HG02840 (cell line): ENCODE measurements at regions not wholly inside any gene's neighbourhood (a gene's known extent, or its start where the extent isn't known, plus 50 kb on each side); places are given as distances from the start of the nearest gene placed in this dataset.

Experiments used
- ATAC-seq: cut with Tn5 transposase; IDR thresholded peaks from one replicate; pipeline ENCODE4 v1.9.1; 2021; ENCODE audit warnings: mild to moderate bottlenecking, moderate library complexity, moderate number of reproducible peaks; ENCODE audit not compliant: unreplicated experiment, low FRiP score

GRCh38 chr14:71474301-71475265 is 457.6 kb upstream of the RGS6 start:
- ATAC-seq, result no peak

GRCh38 chr14:71475916-71476315 is 456.3 kb upstream of the RGS6 start:
- ATAC-seq, result no peak

DNA sequence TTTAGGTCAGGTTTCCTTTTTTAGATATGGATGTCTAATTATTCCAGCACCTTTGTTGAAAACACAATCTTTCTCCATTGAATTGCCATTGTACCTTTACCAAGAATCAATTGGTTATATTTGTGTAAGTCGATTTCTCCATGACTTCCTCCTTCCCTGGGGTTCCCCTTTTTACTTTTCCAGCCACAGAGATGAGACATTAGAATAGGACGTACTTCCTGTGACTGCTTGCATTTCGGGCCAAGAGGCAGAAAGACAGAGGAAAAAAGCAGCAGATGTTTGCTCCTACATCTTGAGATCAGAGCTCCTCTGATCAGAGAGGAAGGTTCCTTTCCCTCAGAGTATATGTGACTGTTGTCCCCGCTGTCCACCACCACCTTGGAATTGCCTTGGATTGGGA is 453.7 kb upstream of the RGS6 start:
- ATAC-seq, result no peak

DNA sequence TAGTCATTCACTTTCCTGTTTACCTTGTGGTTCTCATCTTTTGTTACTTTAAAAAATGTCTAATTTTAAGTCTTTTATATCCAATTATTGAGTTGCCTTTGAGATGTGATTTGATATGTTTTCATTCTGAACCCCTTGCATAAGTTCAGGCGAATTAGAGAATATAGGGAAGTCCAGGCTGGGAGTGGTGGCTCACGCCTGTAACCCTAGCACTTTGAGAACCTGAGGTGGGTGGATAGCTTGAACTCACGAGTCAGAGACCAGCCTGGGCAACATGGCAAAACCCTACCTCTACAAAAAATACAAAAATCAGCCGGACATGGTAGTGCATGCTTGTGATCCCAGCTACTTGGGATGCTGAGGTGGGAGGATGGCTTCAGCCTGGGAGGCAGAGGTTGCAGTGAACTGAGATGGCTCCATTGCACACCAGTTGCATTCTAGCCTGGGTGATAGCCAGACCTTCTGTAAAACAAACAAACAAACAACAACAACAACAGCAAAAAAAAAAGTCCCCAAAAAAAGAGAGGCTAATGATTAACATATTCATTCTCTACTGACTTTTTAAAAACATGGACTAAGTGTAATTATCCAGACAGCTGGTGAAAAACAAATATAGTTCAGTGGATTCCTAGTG is 451.1 kb upstream of the RGS6 start:
- no peak for ATAC-seq

DNA sequence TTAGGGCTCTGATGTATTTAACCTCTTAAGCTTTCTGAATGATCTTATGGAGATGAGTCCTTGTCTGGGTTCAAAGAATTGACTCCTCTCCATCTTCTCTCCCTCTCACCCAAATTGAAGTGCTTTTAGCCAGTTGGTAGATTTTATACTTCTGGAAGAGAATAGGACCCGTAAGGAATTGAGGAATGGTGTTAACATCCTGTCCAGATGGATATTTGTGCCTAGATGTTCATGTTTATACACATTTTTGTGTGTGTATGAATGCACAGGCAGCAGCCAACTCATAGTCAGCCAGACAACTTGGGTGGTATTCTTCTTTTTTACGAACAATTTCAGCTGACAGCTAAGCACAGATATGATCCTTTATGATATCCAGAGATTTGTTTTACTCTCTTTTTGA is 449.6 kb upstream of the RGS6 start:
- no peak for ATAC-seq

- no peak for ATAC-seq
Observed at GRCh38 chr14:71483154-71483553, 449.1 kb upstream of the RGS6 start.

GRCh38 chr14:71485833-71486232 is 446.4 kb upstream of the RGS6 start:
- ATAC-seq, result no peak

GRCh38 chr14:71486279-71486678 is 445.9 kb upstream of the RGS6 start:
- ATAC-seq, result no peak

DNA sequence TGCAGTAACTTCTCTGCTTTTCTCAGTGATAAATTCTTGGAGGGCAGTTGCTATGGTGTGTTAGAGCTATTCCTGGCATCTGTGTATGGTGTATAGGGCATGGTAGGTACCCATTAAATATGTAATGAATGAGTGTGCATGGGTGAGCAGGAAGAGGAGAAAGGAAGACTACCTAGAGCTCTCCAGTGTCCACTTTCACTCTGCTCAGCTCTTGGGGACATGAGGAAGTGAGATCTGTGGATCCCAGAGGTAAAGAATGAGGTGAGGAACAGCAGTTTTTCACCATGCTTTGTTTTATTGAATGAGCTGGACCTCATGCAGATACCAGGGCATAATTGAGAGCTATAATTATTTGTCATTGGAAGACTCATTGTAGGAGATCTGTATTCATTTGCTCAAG is 444.8 kb upstream of the RGS6 start:
- ATAC-seq, result no peak

- no peak for ATAC-seq
Observed at GRCh38 chr14:71487941-71488340, 444.3 kb upstream of the RGS6 start.

DNA sequence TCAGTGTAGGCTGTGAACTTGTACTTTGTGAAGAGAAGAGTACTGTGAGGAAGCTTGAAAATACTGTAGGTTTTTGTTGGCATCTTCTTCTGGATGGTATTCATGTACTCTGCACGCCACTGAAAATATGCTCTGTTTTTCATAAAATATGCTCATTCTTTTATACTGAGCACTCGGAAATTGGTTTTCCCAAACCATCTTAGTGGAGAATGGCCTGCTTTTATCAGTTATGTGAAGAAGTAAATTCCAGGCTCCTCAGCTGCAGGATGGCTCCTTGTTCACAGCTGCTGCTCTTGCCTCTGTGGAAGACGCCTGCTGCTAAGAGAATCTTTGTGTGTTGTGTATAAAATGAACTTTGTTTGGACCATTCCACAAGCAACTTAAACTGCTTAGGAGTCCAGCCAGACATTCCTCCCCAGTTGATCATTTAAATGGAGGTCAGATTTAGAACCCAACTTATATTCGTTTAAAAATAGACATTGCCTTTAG is 443.5 kb upstream of the RGS6 start:
- ATAC-seq, result no peak

- ATAC-seq, result no peak
Observed at GRCh38 chr14:71489742-71490141, 442.5 kb upstream of the RGS6 start.

DNA sequence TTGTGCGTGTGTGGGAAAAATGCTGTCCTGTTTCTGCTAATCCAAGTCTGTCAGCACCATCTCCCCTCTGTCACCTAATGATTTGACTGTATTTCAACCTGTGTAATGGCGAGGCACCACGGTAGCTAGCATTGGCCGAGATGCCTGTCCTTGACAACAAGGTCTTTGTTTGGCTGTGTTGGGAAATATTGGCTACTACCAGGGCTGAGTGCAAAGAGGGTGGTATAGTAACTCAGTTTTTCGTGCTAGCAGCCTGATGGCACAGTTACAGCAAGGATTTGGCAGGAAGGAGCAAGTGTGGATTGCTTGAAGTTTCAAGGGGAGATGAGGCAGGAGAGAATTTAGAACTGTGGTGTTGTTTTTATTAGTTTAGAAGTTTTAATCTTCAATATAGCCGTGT is 440.3 kb upstream of the RGS6 start:
- ATAC-seq, result no peak

GRCh38 chr14:71492346-71492745 is 439.9 kb upstream of the RGS6 start:
- ATAC-seq, result no peak

- peak; percentile 83 for ATAC-seq
Observed at GRCh38 chr14:71497645-71498086, 434.6 kb upstream of the RGS6 start.

DNA sequence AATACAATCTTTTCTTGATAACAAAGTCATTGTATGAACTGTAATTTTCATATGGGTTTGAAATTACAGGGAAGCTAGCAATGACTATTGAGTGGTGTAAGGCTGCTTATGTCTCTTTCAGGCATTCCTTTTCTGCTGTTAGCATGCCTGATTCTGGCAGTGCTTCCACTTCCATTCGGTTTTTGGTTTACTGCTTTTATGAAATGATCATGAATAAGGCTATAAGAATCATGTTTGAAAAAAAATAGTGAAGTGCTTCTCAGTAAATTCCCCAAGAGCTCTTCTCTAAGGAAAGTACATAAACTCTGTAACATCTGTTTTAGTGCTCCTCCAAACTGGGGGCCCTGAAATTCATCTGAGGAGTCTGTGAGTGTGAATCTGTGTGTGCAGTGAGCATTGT is 434.0 kb upstream of the RGS6 start:
- peak; percentile 22 for ATAC-seq

DNA sequence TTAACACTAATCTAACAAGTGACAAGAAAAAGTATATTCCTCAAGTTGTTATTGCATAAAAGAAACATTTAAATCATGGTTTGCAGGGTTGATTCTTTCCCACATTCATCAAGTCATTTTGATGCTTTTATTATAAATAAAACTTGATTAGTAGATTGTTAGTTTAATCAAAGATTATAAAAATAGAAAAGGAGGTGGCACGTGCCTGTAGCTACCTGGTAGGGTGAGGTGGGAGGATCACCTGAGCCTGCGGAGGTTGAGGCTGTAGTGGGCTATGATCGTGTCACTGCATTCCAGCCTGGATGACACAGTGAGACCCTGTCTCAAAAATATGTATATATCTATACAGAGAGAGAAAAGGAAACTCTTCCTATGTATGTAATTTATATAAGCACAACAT is 433.2 kb upstream of the RGS6 start:
- no peak for ATAC-seq

- no peak for ATAC-seq
Observed at GRCh38 chr14:71507681-71508080, 424.5 kb upstream of the RGS6 start.

DNA sequence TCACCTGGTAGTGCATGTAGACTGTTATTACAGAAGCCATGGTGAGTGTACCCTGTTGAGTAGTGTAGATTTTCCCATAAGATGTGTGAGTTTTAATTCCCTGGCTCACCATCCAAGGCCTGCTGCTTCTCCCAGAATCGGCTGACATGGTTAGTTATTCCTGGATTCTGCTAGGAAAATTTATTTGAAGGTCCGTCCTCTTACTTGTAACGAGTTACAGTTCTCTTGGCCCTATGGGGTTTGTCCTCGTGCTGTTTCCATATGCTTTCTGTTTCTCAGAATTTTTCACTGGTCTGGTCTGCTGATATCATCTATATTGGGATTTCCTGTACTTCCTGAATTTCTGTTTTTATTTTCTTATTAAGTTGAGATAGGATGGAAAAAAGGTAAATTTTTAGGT is 423.3 kb upstream of the RGS6 start:
- no peak for ATAC-seq

- ATAC-seq, result no peak
Observed at GRCh38 chr14:71511152-71511551, 421.1 kb upstream of the RGS6 start.
